ENCODE measurements at regions not wholly inside any gene's neighbourhood (a gene's known extent, or its start where the extent isn't known, plus 50 kb on each side); places are given as distances from the start of the nearest gene placed in this dataset.

- Histone ChIP-seq H3K4me3 (ENCODE audit: low read depth in 1 of 2, low read length in 2 of 2) (no peak overlapping the region), H4K20me1 (ENCODE audit: insufficient read depth, low read length) (no peaks in the 10 kb centered on the region), H3K9ac (ENCODE audit: low read depth, low read length) (no peak overlapping the region), H3K4me1 (ENCODE audit: insufficient read depth, low read length) (no peaks in the 10 kb centered on the region), H3K9me3 (ENCODE audit: insufficient read depth, low read length, severe bottlenecking) (no peaks in the 10 kb centered on the region), H3K27ac (ENCODE audit: low read length) (no peak overlapping the region), H3K79me2 (ENCODE audit: insufficient read depth, low read length) (no peaks in the 10 kb centered on the region), H3K36me3 (ENCODE audit: insufficient read depth, low read length) (no peaks in the 10 kb centered on the region), H3K27me3 (ENCODE audit: insufficient read depth, low read length, poor library complexity) (no peaks in the 10 kb centered on the region), H3K4me2 (ENCODE audit: insufficient read depth, low read length) (no peak overlapping the region), H2AFZ (ENCODE audit: low read depth, low read length) (no peak overlapping the region)
- DNase-seq, result no peak
- TF ChIP-seq CTCF (IDR thresholded peaks at IDR 0.05; ENCODE audit: borderline replicate concordance, extremely low read depth, low read length, poor library complexity, severe bottlenecking) (no peak), EZH2 (IDR thresholded peaks at IDR 0.05; ENCODE audit: borderline replicate concordance, low read depth, low read length, severe bottlenecking) (no peak)
- ATAC-seq (ENCODE audit: insufficient read depth, low read depth), result no peak
Measured at GRCh38 chr3:117734496-117734895, 1024.9 kb downstream of the TUSC7 start.

- DNase-seq (no peak), ATAC-seq (ENCODE audit: insufficient read depth, low read depth) (no peak)
- no peak overlapping the region for H3K4me3 ChIP-seq (ENCODE audit: low read depth in 1 of 2, low read length in 2 of 2)
- no peaks in the 10 kb centered on the region for H3K27me3 ChIP-seq (ENCODE audit: insufficient read depth, low read length, poor library complexity)
- no peaks in the 10 kb centered on the region for H3K4me1 ChIP-seq (ENCODE audit: insufficient read depth, low read length)
- no peaks in the 10 kb centered on the region for H3K36me3 ChIP-seq (ENCODE audit: insufficient read depth, low read length)
- H3K9me3 ChIP-seq (ENCODE audit: insufficient read depth, low read length, severe bottlenecking), result no peaks in the 10 kb centered on the region
- no peak overlapping the region for H3K27ac ChIP-seq (ENCODE audit: low read length)
- TF ChIP-seq EZH2 (IDR thresholded peaks at IDR 0.05; ENCODE audit: borderline replicate concordance, low read depth, low read length, severe bottlenecking) (no peak), CTCF (IDR thresholded peaks at IDR 0.05; ENCODE audit: borderline replicate concordance, extremely low read depth, low read length, poor library complexity, severe bottlenecking) (no peak)
- no peak overlapping the region for H3K9ac ChIP-seq (ENCODE audit: low read depth, low read length)
- no peaks in the 10 kb centered on the region for H3K79me2 ChIP-seq (ENCODE audit: insufficient read depth, low read length)
- H2AFZ ChIP-seq (ENCODE audit: low read depth, low read length), result no peak overlapping the region
- no peak overlapping the region for H3K4me2 ChIP-seq (ENCODE audit: insufficient read depth, low read length)
- no peaks in the 10 kb centered on the region for H4K20me1 ChIP-seq (ENCODE audit: insufficient read depth, low read length)
Measured at GRCh38 chr3:117735481-117736101, 1026.0 kb downstream of the TUSC7 start.

GRCh38 chr3:117736846-117737245 is 1027.3 kb downstream of the TUSC7 start:
- DNase-seq, result no peak
- TF ChIP-seq EZH2 (IDR thresholded peaks at IDR 0.05; ENCODE audit: borderline replicate concordance, low read depth, low read length, severe bottlenecking), result no peak
- no peak for TF ChIP-seq CTCF (IDR thresholded peaks at IDR 0.05; ENCODE audit: borderline replicate concordance, extremely low read depth, low read length, poor library complexity, severe bottlenecking)
- Histone ChIP-seq H4K20me1 (ENCODE audit: insufficient read depth, low read length) (no peaks in the 10 kb centered on the region), H2AFZ (ENCODE audit: low read depth, low read length) (no peak overlapping the region), H3K4me2 (ENCODE audit: insufficient read depth, low read length) (no peak overlapping the region), H3K9ac (ENCODE audit: low read depth, low read length) (no peak overlapping the region), H3K36me3 (ENCODE audit: insufficient read depth, low read length) (no peaks in the 10 kb centered on the region), H3K4me1 (ENCODE audit: insufficient read depth, low read length) (no peaks in the 10 kb centered on the region), H3K4me3 (ENCODE audit: low read depth in 1 of 2, low read length in 2 of 2) (no peak overlapping the region), H3K79me2 (ENCODE audit: insufficient read depth, low read length) (no peaks in the 10 kb centered on the region), H3K9me3 (ENCODE audit: insufficient read depth, low read length, severe bottlenecking) (no peaks in the 10 kb centered on the region), H3K27me3 (ENCODE audit: insufficient read depth, low read length, poor library complexity) (no peaks in the 10 kb centered on the region), H3K27ac (ENCODE audit: low read length) (no peak overlapping the region)
- ATAC-seq (ENCODE audit: insufficient read depth, low read depth), result no peak
